Bronchial epithelial cell (primary cell): ENCODE measurements at regions not wholly inside any gene's neighbourhood (a gene's known extent, or its start where the extent isn't known, plus 50 kb on each side); places are given as distances from the start of the nearest gene placed in this dataset.

ENCODE experiments used
- DNase-seq: peaks from one replicate; pipeline ENCODE4 v3.0.0-alpha.2; 2010; ENCODE audit warnings: low read depth
- FAIRE-seq: peaks from 2 replicates; lab custom pipeline; 2011; peaks lifted over from hg19 to GRCh38; lab: Jason Lieb, UNC
- H3K27me3 ChIP-seq: 2 replicates; pipeline ENCODE4 v1.5.1; 2011; ENCODE audit warnings: low read length; ENCODE audit not compliant: control insufficient read depth, insufficient read depth
- H3K36me3 ChIP-seq: 2 replicates; pipeline ENCODE4 v1.5.1; 2011; ENCODE audit warnings: low read length; ENCODE audit not compliant: control insufficient read depth, insufficient read depth
- H3K4me3 ChIP-seq: 2 replicates; pipeline ENCODE4 v1.5.1; 2011; ENCODE audit warnings: mild to moderate bottlenecking, low read depth, low read length, control low read depth
- TF ChIP-seq, protein P1 (sequence below): IDR thresholded peaks from 2 replicates; pipeline ENCODE4 v1.5.1; 2011; ENCODE audit warnings: mild to moderate bottlenecking, moderate library complexity, low read length, control low read depth, inconsistent platforms; ENCODE audit not compliant: insufficient read depth, severe bottlenecking

DNA sequence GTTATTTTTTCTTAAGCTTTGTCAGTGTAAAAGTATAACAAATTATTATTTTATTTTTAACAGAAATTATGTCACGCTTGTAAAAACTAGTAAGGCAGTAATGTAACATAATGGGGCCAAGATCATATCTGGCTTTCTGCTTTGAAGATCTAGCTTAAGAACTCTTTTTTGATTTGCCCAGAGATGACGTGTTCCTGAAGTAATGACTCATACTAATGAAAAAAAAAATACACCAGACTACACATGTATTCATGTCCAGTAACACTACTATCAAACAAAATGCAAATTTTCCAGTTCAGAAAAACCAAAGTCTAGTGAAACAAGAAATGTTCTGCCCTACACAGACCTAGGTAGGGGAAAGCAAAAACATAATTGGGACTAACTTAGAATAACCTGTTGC lies 432.2 kb upstream of the ATXN7L3B start:
- H3K4me3 ChIP-seq = no peak overlapping the region
- H3K36me3 ChIP-seq = no peaks in the 10 kb centered on the region
- H3K27me3 ChIP-seq = no peaks in the 10 kb centered on the region
- no peak for FAIRE-seq
- TF ChIP-seq, protein P1, sequence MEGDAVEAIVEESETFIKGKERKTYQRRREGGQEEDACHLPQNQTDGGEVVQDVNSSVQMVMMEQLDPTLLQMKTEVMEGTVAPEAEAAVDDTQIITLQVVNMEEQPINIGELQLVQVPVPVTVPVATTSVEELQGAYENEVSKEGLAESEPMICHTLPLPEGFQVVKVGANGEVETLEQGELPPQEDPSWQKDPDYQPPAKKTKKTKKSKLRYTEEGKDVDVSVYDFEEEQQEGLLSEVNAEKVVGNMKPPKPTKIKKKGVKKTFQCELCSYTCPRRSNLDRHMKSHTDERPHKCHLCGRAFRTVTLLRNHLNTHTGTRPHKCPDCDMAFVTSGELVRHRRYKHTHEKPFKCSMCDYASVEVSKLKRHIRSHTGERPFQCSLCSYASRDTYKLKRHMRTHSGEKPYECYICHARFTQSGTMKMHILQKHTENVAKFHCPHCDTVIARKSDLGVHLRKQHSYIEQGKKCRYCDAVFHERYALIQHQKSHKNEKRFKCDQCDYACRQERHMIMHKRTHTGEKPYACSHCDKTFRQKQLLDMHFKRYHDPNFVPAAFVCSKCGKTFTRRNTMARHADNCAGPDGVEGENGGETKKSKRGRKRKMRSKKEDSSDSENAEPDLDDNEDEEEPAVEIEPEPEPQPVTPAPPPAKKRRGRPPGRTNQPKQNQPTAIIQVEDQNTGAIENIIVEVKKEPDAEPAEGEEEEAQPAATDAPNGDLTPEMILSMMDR = no peak
- DNase-seq = peak; percentile 82

DNA sequence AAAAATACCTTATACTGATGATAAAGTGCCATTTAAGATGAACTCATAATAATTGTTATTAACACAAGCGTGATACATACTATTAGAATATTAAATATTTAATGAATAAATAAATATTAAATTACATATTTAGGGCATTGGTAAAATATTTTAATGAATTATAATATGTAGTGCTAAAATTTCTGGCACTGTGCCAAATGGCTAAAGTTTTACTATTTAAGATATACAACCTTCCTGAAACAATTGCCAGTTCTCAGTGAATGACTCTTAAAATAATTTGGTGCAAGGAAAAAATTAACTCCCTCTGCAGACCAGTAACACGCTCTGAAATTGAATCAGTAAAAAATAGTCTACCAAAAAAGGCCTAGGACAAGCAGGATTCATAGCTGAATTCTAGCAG lies 428.9 kb upstream of the ATXN7L3B start:
- no peak for FAIRE-seq

DNA sequence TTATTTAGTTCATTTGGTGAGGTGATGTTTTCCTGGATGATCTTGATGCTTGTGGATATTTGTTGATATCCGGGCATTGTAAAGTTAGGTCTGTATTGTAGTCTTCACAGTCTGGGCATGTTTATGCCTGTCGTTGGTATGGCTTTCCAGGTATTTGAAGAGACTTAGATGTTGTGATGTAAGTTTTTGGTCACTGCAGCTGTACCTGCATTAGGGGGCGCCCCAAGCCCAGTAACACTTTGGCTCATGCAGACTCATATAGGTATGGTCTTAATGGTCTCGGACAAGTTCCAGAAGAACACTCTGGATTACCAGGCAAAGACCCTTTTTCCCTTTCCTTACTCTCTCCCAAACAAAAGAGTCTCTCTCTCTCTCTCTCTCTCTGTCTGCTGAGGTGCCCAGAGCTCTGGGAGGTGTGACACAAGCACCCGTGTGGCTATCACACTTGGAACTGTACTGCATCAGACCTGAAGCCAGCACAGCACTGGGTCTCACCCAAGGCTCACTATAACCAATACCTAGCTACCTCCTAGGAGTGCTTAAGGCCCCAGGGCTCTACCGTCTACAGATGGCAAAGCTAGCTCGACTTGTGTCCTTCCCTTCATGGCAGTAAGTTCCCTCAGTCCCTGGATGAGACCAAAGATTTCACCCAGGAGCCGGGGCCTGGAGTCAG lies 425.8 kb upstream of the ATXN7L3B start:
- peak; percentile 28 for FAIRE-seq
- no peak overlapping the region for H3K4me3 ChIP-seq
- DNase-seq = peak; percentile 85
- H3K27me3 ChIP-seq = no peaks in the 10 kb centered on the region
- H3K36me3 ChIP-seq = no peaks in the 10 kb centered on the region
- TF ChIP-seq, protein P1 = peak; percentile 67

More for the DNA sequence above, 428.9 kb upstream of the ATXN7L3B start:
- no peaks in the 10 kb centered on the region for H3K27me3 ChIP-seq
- H3K4me3 ChIP-seq = no peak overlapping the region
- DNase-seq = no peak
- H3K36me3 ChIP-seq = no peaks in the 10 kb centered on the region
- TF ChIP-seq, protein P1 = no peak

DNA sequence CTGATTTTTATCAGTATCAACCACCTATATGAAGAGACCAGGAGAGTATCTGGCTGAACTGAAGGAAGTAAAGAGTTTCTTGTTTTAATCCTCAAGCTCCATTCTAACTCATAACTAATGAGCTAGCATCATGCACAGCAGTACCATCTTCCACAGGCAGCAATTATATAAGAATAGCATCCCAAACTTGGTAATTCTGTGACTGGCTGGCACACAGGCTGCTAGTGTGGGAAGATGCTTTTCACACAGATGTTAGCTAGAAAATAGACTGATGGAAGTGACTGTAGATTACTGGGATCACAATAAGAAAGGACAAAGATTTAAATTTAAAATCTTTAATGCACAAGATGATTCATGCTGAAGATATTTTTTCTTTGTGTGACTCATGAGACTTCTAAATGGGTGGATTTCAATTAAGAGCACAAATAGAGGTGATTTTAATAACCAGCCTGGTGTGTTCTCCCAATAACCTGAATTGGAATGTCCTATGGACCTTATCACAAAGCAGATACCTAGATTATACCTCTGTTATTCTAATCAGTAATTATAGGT lies 417.7 kb upstream of the ATXN7L3B start:
- Histone ChIP-seq H3K27me3 (no peaks in the 10 kb centered on the region), H3K4me3 (no peak overlapping the region), H3K36me3 (no peaks in the 10 kb centered on the region)
- peak; percentile 57 for DNase-seq
- FAIRE-seq = no peak
- TF ChIP-seq, protein P1 = no peak

DNA sequence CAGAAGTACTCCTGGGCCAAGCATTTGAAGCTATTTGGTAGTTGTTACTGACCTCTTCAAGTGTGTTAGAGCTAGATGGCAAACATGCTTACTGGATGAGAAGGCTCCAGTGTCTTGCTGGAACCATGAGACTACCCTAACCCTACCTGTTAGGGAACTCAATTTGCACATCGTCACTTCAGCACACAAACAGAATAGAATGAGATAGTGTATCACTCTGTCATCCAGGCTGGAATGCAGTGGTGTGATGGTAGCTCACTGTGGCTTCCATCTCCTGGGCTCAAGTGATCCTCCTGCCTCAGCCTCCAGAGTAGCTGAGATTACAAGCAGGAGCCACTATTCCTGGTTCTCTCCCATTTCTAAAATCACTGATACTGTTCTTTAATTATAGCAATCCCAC lies 417.0 kb upstream of the ATXN7L3B start:
- FAIRE-seq (no peak), DNase-seq (no peak)
- Histone ChIP-seq H3K36me3 (no peaks in the 10 kb centered on the region), H3K27me3 (no peaks in the 10 kb centered on the region), H3K4me3 (no peak overlapping the region)
- TF ChIP-seq, protein P1 = no peak
